WTC11 (cell line): ENCODE measurements at regions not wholly inside any gene's neighbourhood (a gene's known extent, or its start where the extent isn't known, plus 50 kb on each side); places are given as distances from the start of the nearest gene placed in this dataset.

ENCODE experiments used
- ATAC-seq: fragments of 200-7000 bp; cut with Tn5 transposase; 2 replicates; pipeline ENCODE4 v1.10.0; 2021; ENCODE audit warnings: mild to moderate bottlenecking, moderate library complexity
- CTCF ChIA-PET: fragments of 300-600 bp; sonication (Branson Sonifier 250); formaldehyde crosslinking; loops from one replicate; lab custom pipeline; 2021; ENCODE audit warnings: antibody characterized with exemption; lab: Charles Lee
- POLR2A ChIA-PET: fragments of 350-600 bp; sonication (Branson Sonifier 250); formaldehyde crosslinking; loops from one replicate; lab custom pipeline; 2021; ENCODE audit warnings: antibody characterized with exemption; lab: Charles Lee
- DNase-seq: peaks from one replicate; pipeline ENCODE4 v3.0.0; 2021; ENCODE audit warnings: low spot score
- H3K27ac Mint-ChIP-seq: 2 replicates; pipeline ENCODE4 v1.8.0; 2021; ENCODE audit warnings: mixed read lengths
- H3K27me3 Mint-ChIP-seq: 2 replicates; pipeline ENCODE4 v1.8.0; 2021; ENCODE audit warnings: low read depth, mild to moderate bottlenecking, moderate library complexity, mixed read lengths
- H3K36me3 Mint-ChIP-seq: 2 replicates; pipeline ENCODE4 v1.8.0; 2021; ENCODE audit warnings: mixed read lengths
- H3K4me1 Mint-ChIP-seq: 2 replicates; pipeline ENCODE4 v1.8.0; 2022; ENCODE audit warnings: mixed read lengths
- H3K4me3 Mint-ChIP-seq: 2 replicates; pipeline ENCODE4 v1.8.0; 2021; ENCODE audit warnings: mild to moderate bottlenecking, moderate library complexity, mixed read lengths
- H3K9me3 Mint-ChIP-seq: 2 replicates; pipeline ENCODE4 v1.8.0; 2021; ENCODE audit warnings: mixed read lengths
- FOXP1 ChIP-seq: sonication (generic); formaldehyde crosslinking; IDR thresholded peaks from 2 replicates; pipeline ENCODE4 v1.8.0; 2022; ENCODE audit warnings: missing genetic modification reagents, mild to moderate bottlenecking, moderate library complexity, borderline replicate concordance
- IRF2 ChIP-seq: sonication (generic); formaldehyde crosslinking; IDR thresholded peaks from 2 replicates; pipeline ENCODE4 v1.8.0; 2022; ENCODE audit warnings: low read depth, missing genetic modification reagents, borderline replicate concordance
- JAZF1 ChIP-seq: fragments of 250-450 bp; sonication (Bioruptor Pico); IDR thresholded peaks from 2 replicates; pipeline ENCODE4 v1.9.0; 2021; ENCODE audit warnings: moderate library complexity, mild to moderate bottlenecking, inconsistent platforms
- PRRX2 ChIP-seq: fragments of 250-450 bp; sonication (Bioruptor Pico); IDR thresholded peaks from 2 replicates; pipeline ENCODE4 v1.8.0; 2021; ENCODE audit warnings: mild to moderate bottlenecking
- SOX15 ChIP-seq: fragments of 250-450 bp; sonication (Bioruptor Pico); IDR thresholded peaks from 2 replicates; pipeline ENCODE4 v1.9.0; 2021; ENCODE audit warnings: mild to moderate bottlenecking
- SP1 ChIP-seq: sonication (generic); formaldehyde crosslinking; conservative IDR thresholded peaks from 2 replicates; pipeline ENCODE4 v1.8.1; 2022; ENCODE audit warnings: missing genetic modification reagents
- TP53 ChIP-seq: sonication (generic); formaldehyde crosslinking; IDR thresholded peaks from 2 replicates; pipeline ENCODE4 v1.8.1; 2023; ENCODE audit warnings: mild to moderate bottlenecking, missing genetic modification reagents
- ZNF138 ChIP-seq: sonication (generic); formaldehyde crosslinking; conservative IDR thresholded peaks from 2 replicates; pipeline ENCODE4 v1.8.1; 2022; ENCODE audit warnings: mild to moderate bottlenecking, moderate library complexity, missing genetic modification reagents
- ZNF317 ChIP-seq: sonication (generic); formaldehyde crosslinking; IDR thresholded peaks from 2 replicates; pipeline ENCODE4 v1.8.1; 2023; ENCODE audit warnings: low read depth, mild to moderate bottlenecking, moderate library complexity, missing genetic modification reagents, borderline replicate concordance
- ZNF423 ChIP-seq: fragments of 250-450 bp; sonication (Bioruptor Pico); IDR thresholded peaks from 2 replicates; pipeline ENCODE4 v2.1.2; 2022; ENCODE audit warnings: mild to moderate bottlenecking, moderate library complexity
- TF ChIP-seq, protein P1 (sequence below): sonication (generic); formaldehyde crosslinking; conservative IDR thresholded peaks from 2 replicates; pipeline ENCODE4 v1.8.1; 2023; ENCODE audit warnings: mild to moderate bottlenecking, low read depth, missing genetic modification reagents, moderate library complexity
- TF ChIP-seq, protein P2 (sequence below): sonication (generic); formaldehyde crosslinking; IDR thresholded peaks from 2 replicates; pipeline ENCODE4 v1.8.1; 2022; ENCODE audit warnings: low read depth, mild to moderate bottlenecking, moderate library complexity, missing genetic modification reagents, borderline replicate concordance
- TF ChIP-seq, protein P3 (sequence below): fragments of 250-450 bp; sonication (Bioruptor Pico); IDR thresholded peaks from 2 replicates; pipeline ENCODE4 v2.1.2; 2022; ENCODE audit warnings: mild to moderate bottlenecking, moderate library complexity
- TF ChIP-seq, protein P4 (sequence below): sonication (generic); formaldehyde crosslinking; IDR thresholded peaks from 2 replicates; pipeline ENCODE4 v1.8.1; 2022; ENCODE audit warnings: low read depth, missing genetic modification reagents, borderline replicate concordance
- TF ChIP-seq, protein P5 (sequence below): sonication (generic); formaldehyde crosslinking; IDR thresholded peaks from 2 replicates; pipeline ENCODE4 v1.8.0; 2022; ENCODE audit warnings: mild to moderate bottlenecking, missing genetic modification reagents
- TF ChIP-seq, protein P6 (sequence below): sonication (generic); formaldehyde crosslinking; IDR thresholded peaks from 2 replicates; pipeline ENCODE4 v1.8.1; 2023; ENCODE audit warnings: mild to moderate bottlenecking, missing genetic modification reagents, borderline replicate concordance

DNA sequence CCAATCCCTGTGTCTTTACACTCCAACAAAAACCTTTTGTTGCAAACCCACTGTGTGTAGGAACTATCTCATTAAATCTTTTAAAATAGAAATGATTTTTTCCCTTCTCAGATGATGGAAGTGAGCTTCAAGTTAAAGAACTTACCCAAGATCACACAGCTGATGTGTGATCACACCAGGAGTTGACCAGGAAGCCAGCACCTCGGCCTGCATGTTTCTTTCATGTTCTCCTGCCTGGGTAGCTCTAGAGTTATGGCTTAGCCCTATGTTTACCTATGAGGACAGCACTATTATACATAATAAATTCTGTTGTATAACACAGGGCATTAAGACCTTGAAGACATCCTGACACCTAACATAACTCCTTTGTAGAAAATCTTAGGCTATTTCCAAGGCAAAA lies 132.1 kb upstream of the KLHL25 start:
- Mint-ChIP-seq H3K4me3 (no peak overlapping the region), H3K4me1 (peaks cover 27% of the 10 kb centered on the region), H3K27me3 (peaks cover 41% of the 10 kb centered on the region), H3K36me3 (no peaks in the 10 kb centered on the region)
- CTCF ChIA-PET: no interaction called here
- DNase-seq: no peak
- POLR2A ChIA-PET: no interaction called here
- TF ChIP-seq TP53 (CRISPR knock-in tag) (no peak), JAZF1 (CRISPR knock-in tag) (no peak), ZNF138 (no peak), ZNF317 (CRISPR knock-in tag) (no peak), ZNF423 (CRISPR knock-in tag) (no peak), PRRX2 (no peak), FOXP1 (CRISPR knock-in tag) (no peak), IRF2 (CRISPR knock-in tag) (no peak), SP1 (no peak)
- TF ChIP-seq, protein P1, sequence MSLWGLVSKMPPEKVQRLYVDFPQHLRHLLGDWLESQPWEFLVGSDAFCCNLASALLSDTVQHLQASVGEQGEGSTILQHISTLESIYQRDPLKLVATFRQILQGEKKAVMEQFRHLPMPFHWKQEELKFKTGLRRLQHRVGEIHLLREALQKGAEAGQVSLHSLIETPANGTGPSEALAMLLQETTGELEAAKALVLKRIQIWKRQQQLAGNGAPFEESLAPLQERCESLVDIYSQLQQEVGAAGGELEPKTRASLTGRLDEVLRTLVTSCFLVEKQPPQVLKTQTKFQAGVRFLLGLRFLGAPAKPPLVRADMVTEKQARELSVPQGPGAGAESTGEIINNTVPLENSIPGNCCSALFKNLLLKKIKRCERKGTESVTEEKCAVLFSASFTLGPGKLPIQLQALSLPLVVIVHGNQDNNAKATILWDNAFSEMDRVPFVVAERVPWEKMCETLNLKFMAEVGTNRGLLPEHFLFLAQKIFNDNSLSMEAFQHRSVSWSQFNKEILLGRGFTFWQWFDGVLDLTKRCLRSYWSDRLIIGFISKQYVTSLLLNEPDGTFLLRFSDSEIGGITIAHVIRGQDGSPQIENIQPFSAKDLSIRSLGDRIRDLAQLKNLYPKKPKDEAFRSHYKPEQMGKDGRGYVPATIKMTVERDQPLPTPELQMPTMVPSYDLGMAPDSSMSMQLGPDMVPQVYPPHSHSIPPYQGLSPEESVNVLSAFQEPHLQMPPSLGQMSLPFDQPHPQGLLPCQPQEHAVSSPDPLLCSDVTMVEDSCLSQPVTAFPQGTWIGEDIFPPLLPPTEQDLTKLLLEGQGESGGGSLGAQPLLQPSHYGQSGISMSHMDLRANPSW: no peak
- TF ChIP-seq, protein P2, sequence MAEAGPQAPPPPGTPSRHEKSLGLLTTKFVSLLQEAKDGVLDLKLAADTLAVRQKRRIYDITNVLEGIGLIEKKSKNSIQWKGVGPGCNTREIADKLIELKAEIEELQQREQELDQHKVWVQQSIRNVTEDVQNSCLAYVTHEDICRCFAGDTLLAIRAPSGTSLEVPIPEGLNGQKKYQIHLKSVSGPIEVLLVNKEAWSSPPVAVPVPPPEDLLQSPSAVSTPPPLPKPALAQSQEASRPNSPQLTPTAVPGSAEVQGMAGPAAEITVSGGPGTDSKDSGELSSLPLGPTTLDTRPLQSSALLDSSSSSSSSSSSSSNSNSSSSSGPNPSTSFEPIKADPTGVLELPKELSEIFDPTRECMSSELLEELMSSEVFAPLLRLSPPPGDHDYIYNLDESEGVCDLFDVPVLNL (CRISPR knock-in tag): no peak
- TF ChIP-seq, protein P3, sequence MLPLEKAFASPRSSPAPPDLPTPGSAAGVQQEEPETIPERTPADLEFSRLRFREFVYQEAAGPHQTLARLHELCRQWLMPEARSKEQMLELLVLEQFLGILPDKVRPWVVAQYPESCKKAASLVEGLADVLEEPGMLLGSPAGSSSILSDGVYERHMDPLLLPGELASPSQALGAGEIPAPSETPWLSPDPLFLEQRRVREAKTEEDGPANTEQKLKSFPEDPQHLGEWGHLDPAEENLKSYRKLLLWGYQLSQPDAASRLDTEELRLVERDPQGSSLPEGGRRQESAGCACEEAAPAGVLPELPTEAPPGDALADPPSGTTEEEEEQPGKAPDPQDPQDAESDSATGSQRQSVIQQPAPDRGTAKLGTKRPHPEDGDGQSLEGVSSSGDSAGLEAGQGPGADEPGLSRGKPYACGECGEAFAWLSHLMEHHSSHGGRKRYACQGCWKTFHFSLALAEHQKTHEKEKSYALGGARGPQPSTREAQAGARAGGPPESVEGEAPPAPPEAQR: no peak
- TF ChIP-seq, protein P4, sequence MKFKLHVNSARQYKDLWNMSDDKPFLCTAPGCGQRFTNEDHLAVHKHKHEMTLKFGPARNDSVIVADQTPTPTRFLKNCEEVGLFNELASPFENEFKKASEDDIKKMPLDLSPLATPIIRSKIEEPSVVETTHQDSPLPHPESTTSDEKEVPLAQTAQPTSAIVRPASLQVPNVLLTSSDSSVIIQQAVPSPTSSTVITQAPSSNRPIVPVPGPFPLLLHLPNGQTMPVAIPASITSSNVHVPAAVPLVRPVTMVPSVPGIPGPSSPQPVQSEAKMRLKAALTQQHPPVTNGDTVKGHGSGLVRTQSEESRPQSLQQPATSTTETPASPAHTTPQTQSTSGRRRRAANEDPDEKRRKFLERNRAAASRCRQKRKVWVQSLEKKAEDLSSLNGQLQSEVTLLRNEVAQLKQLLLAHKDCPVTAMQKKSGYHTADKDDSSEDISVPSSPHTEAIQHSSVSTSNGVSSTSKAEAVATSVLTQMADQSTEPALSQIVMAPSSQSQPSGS (CRISPR knock-in tag): no peak
- TF ChIP-seq, all 79 proteins: peak for 0
- H3K27ac Mint-ChIP-seq: no peak overlapping the region
- ATAC-seq: no peak
- no peaks in the 10 kb centered on the region for H3K9me3 Mint-ChIP-seq

DNA sequence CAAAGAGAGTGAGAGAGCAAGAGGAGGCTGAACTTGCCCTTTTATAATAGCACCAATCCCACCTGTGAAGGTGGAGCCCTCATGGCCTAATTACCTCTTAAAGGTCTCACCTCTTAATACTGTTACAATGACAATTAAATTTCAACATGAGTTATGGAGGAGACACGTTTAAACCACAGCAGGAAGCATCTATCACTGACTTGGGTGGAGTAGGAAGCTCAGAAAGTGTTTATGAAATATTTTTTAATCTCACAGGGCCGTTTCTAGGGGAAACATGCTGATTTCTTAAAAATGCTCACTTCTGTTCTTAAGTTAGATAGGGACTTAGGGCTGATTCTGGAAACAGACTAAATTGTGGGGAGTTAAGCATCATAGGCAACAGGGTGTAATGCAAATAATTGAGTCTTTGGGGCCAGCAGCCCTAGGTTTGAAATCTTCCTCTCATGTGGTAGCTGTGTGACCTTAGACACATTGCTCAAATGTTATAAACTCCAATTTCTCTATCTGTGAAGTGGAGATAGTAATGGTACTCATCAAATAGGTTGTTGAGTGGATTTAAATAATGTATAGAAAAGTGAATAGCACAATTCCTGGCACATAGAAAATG lies 133.3 kb upstream of the KLHL25 start:
- ChIA-PET CTCF (no interaction called here), POLR2A (no interaction called here)
- TF ChIP-seq, protein P5, sequence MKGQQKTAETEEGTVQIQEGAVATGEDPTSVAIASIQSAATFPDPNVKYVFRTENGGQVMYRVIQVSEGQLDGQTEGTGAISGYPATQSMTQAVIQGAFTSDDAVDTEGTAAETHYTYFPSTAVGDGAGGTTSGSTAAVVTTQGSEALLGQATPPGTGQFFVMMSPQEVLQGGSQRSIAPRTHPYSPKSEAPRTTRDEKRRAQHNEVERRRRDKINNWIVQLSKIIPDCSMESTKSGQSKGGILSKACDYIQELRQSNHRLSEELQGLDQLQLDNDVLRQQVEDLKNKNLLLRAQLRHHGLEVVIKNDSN: no peak
- TF ChIP-seq SP1: no peak
- no peak for TF ChIP-seq SOX15 (CRISPR knock-in tag)
- TF ChIP-seq, protein P4 (CRISPR knock-in tag): no peak
- TF ChIP-seq, protein P6, sequence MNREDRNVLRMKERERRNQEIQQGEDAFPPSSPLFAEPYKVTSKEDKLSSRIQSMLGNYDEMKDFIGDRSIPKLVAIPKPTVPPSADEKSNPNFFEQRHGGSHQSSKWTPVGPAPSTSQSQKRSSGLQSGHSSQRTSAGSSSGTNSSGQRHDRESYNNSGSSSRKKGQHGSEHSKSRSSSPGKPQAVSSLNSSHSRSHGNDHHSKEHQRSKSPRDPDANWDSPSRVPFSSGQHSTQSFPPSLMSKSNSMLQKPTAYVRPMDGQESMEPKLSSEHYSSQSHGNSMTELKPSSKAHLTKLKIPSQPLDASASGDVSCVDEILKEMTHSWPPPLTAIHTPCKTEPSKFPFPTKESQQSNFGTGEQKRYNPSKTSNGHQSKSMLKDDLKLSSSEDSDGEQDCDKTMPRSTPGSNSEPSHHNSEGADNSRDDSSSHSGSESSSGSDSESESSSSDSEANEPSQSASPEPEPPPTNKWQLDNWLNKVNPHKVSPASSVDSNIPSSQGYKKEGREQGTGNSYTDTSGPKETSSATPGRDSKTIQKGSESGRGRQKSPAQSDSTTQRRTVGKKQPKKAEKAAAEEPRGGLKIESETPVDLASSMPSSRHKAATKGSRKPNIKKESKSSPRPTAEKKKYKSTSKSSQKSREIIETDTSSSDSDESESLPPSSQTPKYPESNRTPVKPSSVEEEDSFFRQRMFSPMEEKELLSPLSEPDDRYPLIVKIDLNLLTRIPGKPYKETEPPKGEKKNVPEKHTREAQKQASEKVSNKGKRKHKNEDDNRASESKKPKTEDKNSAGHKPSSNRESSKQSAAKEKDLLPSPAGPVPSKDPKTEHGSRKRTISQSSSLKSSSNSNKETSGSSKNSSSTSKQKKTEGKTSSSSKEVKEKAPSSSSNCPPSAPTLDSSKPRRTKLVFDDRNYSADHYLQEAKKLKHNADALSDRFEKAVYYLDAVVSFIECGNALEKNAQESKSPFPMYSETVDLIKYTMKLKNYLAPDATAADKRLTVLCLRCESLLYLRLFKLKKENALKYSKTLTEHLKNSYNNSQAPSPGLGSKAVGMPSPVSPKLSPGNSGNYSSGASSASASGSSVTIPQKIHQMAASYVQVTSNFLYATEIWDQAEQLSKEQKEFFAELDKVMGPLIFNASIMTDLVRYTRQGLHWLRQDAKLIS (CRISPR knock-in tag): no peak
- no peak overlapping the region for H3K27ac Mint-ChIP-seq
- H3K36me3 Mint-ChIP-seq: no peaks in the 10 kb centered on the region
- DNase-seq (no peak), ATAC-seq (no peak)
- H3K27me3 Mint-ChIP-seq: peaks cover 35% of the 10 kb centered on the region
- H3K4me3 Mint-ChIP-seq: no peak overlapping the region
- no peaks in the 10 kb centered on the region for H3K9me3 Mint-ChIP-seq
- H3K4me1 Mint-ChIP-seq: peaks cover 27% of the 10 kb centered on the region
